Activated CD8-positive, alpha-beta T cell treated with anti-CD3 and anti-CD28 coated beads for 36 hours (primary cell): ENCODE measurements at regions not wholly inside any gene's neighbourhood (a gene's known extent, or its start where the extent isn't known, plus 50 kb on each side); places are given as distances from the start of the nearest gene placed in this dataset.

Experiments
- ATAC-seq: fragments of 200-7000 bp; cut with Tn5 transposase; one replicate; pipeline ENCODE4 v1.10.0; 2021; ENCODE audit warnings: mild to moderate bottlenecking, moderate library complexity
- CTCF ChIA-PET: fragments of 350-600 bp; sonication (Branson Sonifier 250); formaldehyde crosslinking; loops from one replicate; lab custom pipeline; 2021; ENCODE audit warnings: antibody characterized with exemption; lab: Charles Lee
- POLR2A ChIA-PET: fragments of 350-600 bp; sonication (Branson Sonifier 250); formaldehyde crosslinking; loops from one replicate; lab custom pipeline; 2021; ENCODE audit warnings: antibody characterized with exemption; lab: Charles Lee
- DNase-seq: peaks from one replicate; pipeline ENCODE4 v3.0.0-alpha.2; 2020
- H3K27ac Mint-ChIP-seq: one replicate; pipeline ENCODE4 v1.8.0; 2021; ENCODE audit warnings: mild to moderate bottlenecking, mixed read lengths
- H3K27me3 Mint-ChIP-seq: one replicate; pipeline ENCODE4 v1.8.0; 2021; ENCODE audit warnings: mixed read lengths
- H3K36me3 Mint-ChIP-seq: one replicate; pipeline ENCODE4 v1.8.0; 2021; ENCODE audit warnings: low read depth, mixed read lengths
- H3K4me1 Mint-ChIP-seq: one replicate; pipeline ENCODE4 v1.8.0; 2021; ENCODE audit warnings: low read depth, mixed read lengths
- H3K4me3 Mint-ChIP-seq: one replicate; pipeline ENCODE4 v1.8.0; 2021; ENCODE audit warnings: mild to moderate bottlenecking, moderate library complexity, mixed read lengths
- H3K9me3 Mint-ChIP-seq: one replicate; pipeline ENCODE4 v1.8.0; 2021; ENCODE audit warnings: mixed read lengths
- CTCF ChIP-seq: fragments of 200-600 bp; IDR thresholded peaks from one replicate; pipeline ENCODE4 v1.8.0; 2022; ENCODE audit warnings: antibody characterized with exemption, mild to moderate bottlenecking
- intact Hi-C: fragments of 100-400 bp; cut with micrococcal nuclease; formaldehyde crosslinking; loops from one replicate; pipeline ENCODE4 v1.10.0; 2022

- ATAC-seq = no peak
- intact Hi-C loops = no loop called here
- DNase-seq = no peak
- POLR2A ChIA-PET = no interaction called here
- Mint-ChIP-seq H3K4me1 (no peaks in the 10 kb centered on the region), H3K4me3 (no peak overlapping the region), H3K9me3 (peaks cover 24% of the 10 kb centered on the region), H3K36me3 (peaks cover 4% of the 10 kb centered on the region), H3K27ac (no peak overlapping the region), H3K27me3 (peaks cover 16% of the 10 kb centered on the region)
- CTCF ChIA-PET = no interaction called here
- no peak for TF ChIP-seq CTCF
These were observed 50.9 kb upstream of the BBS12 start for GRCh38 chr4:122681568-122681967.
